HG03558 (cell line): ENCODE measurements at regions not wholly inside any gene's neighbourhood (a gene's known extent, or its start where the extent isn't known, plus 50 kb on each side); places are given as distances from the start of the nearest gene placed in this dataset.

ENCODE experiments used
- ATAC-seq: cut with Tn5 transposase; IDR thresholded peaks from one replicate; pipeline ENCODE4 v1.9.1; 2021; ENCODE audit warnings: moderate number of reproducible peaks; ENCODE audit not compliant: unreplicated experiment; ENCODE audit errors: extremely low read depth

GRCh38 chr2:145050134-145050533 lies 530.2 kb upstream of the ZEB2 start:
- ATAC-seq, result no peak

GRCh38 chr2:145049475-145049874 lies 529.6 kb upstream of the ZEB2 start:
- no peak for ATAC-seq

- ATAC-seq, result no peak
Measured at GRCh38 chr2:145047554-145047953, 527.6 kb upstream of the ZEB2 start.

- ATAC-seq, result no peak
Measured at GRCh38 chr2:145044491-145044890, 524.6 kb upstream of the ZEB2 start.

- ATAC-seq, result no peak
Measured at GRCh38 chr2:145043399-145043834, 523.5 kb upstream of the ZEB2 start.

- no peak for ATAC-seq
Measured at GRCh38 chr2:145041706-145042105, 521.8 kb upstream of the ZEB2 start.

GRCh38 chr2:145040433-145040832 lies 520.5 kb upstream of the ZEB2 start:
- ATAC-seq, result no peak

GRCh38 chr2:145038041-145038525 lies 518.2 kb upstream of the ZEB2 start:
- no peak for ATAC-seq

GRCh38 chr2:145036421-145037011 lies 516.6 kb upstream of the ZEB2 start:
- ATAC-seq, result no peak

GRCh38 chr2:145034511-145034910 lies 514.6 kb upstream of the ZEB2 start:
- ATAC-seq, result no peak

GRCh38 chr2:145033438-145033837 lies 513.5 kb upstream of the ZEB2 start:
- no peak for ATAC-seq

- no peak for ATAC-seq
Measured at GRCh38 chr2:145032791-145033190, 512.9 kb upstream of the ZEB2 start.

- ATAC-seq, result no peak
Measured at GRCh38 chr2:145029873-145030272, 510.0 kb upstream of the ZEB2 start.

GRCh38 chr2:145029081-145029480 lies 509.2 kb upstream of the ZEB2 start:
- no peak for ATAC-seq

GRCh38 chr2:145028101-145028920 lies 508.4 kb upstream of the ZEB2 start:
- ATAC-seq, result no peak

- ATAC-seq, result no peak
Measured at GRCh38 chr2:145026456-145027455, 506.8 kb upstream of the ZEB2 start.

- ATAC-seq, result no peak
Measured at GRCh38 chr2:145025382-145025781, 505.5 kb upstream of the ZEB2 start.

GRCh38 chr2:145023334-145023934 lies 503.5 kb upstream of the ZEB2 start:
- no peak for ATAC-seq

- ATAC-seq, result no peak
Measured at GRCh38 chr2:145022666-145023333, 502.9 kb upstream of the ZEB2 start.
